HG03571 (cell line): ENCODE measurements at regions not wholly inside any gene's neighbourhood (a gene's known extent, or its start where the extent isn't known, plus 50 kb on each side); places are given as distances from the start of the nearest gene placed in this dataset.
"Not testable (repeated sequence)": the region's sequence is repeated elsewhere in the genome, so short reads cannot be mapped to it uniquely, and the experiment has no call there.

Experiments
- ATAC-seq: cut with Tn5 transposase; IDR thresholded peaks from one replicate; pipeline ENCODE4 v1.9.1; 2021; ENCODE audit not compliant: unreplicated experiment

DNA sequence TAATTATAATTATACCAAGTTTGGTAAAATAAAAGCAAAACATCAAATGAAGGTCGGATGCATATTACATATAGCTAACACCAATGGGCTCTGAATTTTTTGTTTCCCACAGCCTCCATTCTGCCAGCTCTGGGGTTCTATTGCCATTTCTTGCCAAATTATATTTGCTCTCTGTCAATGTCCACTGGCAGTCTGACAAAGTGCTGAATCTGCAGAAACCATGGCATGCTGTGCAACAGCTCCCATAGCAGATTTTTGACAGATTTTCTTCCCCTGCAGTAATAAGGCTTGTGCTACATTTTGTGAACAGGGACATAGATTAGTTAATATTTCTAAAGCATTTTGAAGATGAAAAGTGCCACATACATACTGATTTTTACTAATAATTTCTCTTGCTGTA lies 1102.1 kb downstream of the DIAPH3 start:
- no peak for ATAC-seq

- no peak for ATAC-seq
Observed at GRCh38 chr13:59064042-59064441, 1099.7 kb downstream of the DIAPH3 start.

DNA sequence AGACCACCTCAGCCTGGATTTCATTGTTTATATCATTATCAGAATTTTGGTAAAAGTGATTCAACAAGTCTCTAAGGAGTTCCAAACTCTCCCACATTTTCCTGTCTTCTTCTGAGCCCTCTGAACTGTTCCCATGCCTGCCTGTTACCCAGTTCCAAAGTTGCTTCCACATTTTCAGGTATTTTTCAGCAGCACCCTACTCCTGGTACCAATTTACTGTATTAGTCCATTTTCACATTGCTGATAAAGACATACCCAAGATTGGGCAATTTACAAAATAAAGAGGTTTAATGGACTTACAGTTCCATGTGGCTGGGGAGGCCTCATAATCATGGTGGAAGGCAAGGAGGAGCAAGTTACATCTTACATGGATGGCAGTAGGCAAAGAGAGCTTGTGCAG lies 1087.3 kb downstream of the DIAPH3 start:
- not testable (repeated sequence) for ATAC-seq

DNA sequence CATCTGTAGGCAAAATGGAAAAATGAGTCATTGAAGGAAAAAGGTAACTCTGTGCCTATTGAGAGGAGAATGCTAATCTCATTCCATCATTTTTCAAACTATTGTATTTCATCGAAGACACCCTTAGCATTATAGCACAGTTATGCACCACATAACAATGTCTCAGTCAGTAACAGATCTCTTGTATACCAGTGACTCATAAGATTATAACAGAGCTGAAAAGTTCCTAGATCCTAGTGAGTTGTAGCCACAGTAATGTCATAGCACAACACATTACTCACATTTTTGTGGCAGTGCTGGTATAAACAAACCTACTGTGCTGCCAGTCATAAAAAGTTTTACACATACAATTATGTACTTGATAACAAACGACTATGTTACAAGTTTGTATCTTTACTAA lies 1077.6 kb downstream of the DIAPH3 start:
- no peak for ATAC-seq

DNA sequence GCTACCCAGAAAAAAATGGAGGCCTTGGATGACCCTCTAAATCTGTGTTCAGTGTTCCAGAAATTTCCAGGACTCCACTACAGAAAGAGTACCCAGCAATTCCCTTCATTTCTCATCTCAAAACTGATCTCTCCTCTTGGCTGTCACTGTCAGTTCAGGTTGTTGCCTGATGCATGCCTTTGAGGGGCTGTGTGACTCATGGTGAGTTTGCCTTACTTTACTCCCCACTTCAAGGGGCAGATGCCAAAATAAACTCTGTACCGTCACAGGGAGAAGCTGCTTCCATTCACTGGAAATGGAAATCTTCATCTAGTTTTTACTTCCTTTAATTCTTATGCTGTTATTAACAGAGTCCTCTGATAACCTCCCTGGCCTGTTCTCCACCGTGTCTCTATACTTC lies 1075.0 kb downstream of the DIAPH3 start:
- ATAC-seq: no peak

DNA sequence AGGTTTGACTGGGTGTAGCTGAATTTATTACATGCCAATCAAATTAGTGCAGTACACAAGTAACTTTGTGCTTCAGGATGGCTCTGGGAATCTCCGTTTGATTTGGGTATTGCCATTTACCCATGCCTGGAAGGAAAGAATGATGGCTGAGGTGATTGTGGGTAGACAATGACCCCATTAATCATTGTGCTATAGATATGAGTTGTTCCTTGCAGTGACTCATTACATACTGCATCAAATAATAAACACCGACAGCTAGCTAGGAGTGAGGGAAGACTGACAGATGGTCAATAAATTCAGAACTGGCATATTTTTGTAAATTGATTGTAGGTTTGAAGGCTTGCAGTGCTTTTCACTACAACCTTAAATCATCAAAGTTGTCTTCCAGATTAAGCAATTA lies 1069.5 kb downstream of the DIAPH3 start:
- ATAC-seq: no peak

- no peak for ATAC-seq
Observed at GRCh38 chr13:59099182-59099974, 1064.3 kb downstream of the DIAPH3 start.

DNA sequence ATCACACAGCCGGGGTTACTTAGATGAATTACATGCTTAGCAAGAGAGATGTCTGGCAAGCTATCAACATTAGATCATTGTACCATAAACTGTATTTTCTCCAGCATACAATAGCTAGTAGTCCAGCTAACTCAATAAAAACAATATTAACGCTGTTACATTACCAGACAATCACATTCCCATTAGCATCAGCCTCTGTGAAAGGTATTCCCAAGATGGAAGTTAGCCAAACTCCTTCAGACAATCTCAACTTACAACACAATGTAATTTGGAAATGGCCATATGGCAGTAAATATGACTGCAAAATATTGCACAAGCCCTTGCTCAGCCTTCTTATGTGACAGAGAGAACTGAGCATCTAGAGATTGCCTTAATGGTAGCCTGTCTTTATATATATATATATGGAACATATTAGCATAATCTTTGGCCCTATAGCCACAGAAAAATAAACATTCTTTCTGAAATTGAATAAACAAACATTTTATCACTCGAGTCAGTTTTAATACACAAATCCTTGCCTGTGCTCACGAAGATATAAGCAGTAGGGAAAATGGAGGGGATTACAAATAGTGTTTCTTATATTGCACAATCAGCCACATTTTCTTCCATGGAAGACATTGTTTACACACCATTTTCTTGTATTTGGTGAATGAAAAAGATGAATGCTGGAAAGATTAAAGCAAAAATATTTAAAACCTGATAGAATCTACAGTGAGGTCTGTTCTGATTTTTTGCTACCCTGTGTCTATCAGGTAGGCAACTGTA lies 1060.5 kb downstream of the DIAPH3 start:
- ATAC-seq: no peak

- ATAC-seq: no peak
Observed at GRCh38 chr13:59111751-59112171, 1052.0 kb downstream of the DIAPH3 start.

DNA sequence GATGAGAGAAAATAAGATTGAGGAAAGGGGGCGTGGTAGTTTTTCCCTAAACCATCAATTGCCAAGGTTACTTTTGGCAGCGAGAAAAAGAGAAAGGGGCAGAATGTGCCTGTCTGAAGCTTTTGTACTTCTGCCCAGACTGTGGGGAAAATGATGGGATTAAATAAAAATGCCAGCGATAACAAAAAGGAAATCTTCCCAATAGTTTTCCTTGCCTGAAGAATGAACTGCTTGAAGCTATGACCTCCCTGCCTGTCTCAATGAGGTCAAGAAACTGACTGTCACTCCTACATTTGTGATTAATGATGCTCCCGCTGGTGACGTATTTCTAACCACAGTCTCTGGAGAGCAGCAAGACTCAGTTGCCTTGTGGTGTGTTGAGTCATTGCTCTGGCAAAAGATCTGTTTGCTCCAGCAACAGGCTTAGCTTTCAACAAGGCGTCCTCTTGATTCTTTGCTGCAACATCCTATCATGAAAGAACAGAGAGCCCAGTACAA lies 1051.5 kb downstream of the DIAPH3 start:
- ATAC-seq: no peak

DNA sequence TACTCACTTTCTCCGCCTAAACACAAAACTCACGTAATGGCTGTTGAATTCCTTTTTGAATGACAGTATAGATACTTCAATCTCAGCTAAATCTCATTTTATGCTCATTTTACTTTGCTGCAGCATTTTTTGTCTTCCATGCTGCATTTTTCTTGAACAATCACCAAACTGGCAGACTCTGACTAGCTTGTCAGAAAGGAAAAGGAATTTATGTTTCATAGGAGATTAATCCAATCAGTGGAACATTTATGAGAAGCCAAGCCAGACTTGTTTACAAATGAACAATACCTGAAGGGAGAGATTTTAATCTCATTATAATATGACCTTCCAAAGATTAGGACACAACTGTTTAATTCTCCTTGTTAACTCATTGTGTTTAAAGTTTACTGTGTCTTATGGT lies 1044.3 kb downstream of the DIAPH3 start:
- ATAC-seq: no peak

DNA sequence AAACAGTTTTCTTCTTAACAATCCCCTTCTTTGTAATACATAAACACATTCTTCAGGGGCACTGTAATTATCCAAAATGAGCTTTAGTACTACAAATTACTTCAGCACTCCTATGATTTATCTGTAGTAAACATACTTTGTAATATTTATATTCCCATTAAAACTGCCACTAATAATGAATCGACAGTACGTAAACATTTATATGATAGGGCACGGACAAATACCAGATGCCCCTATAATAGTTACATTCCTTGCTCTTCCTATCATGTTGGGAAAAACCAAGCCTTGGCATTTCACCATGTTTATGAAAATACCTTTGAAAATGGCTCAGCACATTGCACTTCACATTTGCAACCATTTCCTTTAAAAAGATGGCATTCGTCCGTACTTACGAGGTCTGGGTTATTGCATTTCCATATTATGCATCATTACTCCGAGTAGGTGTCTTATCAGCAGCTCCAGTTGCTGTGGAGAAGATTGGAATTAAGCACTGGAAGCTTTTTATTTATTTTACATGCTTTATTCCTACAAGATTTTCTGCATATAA lies 1043.4 kb downstream of the DIAPH3 start:
- ATAC-seq: no peak

DNA sequence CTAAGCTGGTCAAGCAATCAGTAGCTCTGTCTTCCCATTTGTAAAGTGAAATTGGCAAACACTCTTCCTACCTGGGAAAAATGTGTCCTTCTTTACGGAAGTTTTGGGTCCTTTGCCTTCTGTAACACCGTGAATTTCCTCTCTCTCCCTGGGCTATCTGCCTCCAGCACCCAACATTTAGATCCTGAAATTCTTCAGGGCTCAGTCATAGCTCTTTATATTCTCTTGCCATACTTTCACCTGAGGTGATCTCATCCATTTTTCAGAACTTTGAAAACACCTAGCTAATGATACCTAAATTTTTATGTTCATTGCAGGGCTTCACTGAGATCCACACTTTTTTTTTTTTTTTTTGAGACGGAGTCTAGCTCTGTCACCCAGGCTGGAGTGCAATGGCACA lies 1042.2 kb downstream of the DIAPH3 start:
- ATAC-seq: no peak

DNA sequence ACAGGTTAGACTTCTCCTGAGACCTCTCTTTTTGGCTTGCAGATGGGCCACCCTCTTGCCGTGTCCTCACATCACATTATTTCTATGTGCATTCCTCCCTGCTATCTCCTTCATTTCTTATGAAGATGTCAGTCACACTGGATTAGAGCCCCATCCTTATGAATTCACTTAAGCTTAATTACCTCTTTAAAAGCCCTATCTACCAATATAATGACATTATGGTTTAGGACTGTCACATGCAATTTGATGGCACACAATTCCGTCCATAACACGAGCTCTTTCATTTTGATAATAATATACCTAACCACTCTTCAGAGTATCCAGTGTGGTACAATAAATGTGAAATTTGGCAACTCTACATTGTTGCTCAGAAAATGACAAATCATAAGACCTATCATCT lies 1037.3 kb downstream of the DIAPH3 start:
- no peak for ATAC-seq

DNA sequence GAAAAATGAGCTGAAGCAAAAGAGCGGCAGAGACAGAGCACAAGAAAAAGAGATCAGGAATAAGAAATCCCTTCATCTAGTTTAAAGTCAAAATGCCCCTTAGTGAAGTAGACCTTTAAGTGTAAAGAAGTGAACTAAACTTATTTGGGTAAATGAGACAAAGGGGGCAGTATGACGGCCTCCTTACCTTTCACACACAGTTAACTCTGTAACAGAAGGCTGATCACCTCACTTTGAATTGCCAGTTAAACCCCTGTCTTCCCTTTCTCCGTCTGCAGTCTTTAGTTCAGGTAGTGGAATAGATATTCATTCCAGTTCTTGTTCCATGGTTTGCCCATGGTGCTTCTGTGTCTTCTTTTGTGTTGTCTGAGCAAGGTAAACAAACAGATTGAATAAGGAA lies 1029.8 kb downstream of the DIAPH3 start:
- ATAC-seq: no peak

GRCh38 chr13:59144700-59145099 lies 1019.0 kb downstream of the DIAPH3 start:
- ATAC-seq: no peak

DNA sequence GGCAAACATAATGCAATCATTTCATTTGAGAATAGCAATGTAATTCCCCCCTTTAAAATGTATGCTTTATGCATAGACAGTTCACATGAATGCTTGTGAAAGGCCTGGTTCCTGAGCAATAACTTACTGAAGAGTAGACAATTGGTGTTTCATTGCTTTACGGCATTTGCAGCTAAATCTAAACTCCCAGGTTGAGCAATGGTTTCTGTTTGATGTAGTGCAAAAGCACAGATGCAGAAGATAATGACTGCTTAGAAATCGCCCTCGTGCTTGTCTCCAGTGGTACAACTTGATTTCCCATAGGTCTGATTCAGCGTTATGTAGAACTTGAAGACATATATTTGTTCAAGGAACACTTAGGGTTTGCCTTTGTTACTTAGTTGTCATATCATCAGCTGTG lies 1018.3 kb downstream of the DIAPH3 start:
- no peak for ATAC-seq

DNA sequence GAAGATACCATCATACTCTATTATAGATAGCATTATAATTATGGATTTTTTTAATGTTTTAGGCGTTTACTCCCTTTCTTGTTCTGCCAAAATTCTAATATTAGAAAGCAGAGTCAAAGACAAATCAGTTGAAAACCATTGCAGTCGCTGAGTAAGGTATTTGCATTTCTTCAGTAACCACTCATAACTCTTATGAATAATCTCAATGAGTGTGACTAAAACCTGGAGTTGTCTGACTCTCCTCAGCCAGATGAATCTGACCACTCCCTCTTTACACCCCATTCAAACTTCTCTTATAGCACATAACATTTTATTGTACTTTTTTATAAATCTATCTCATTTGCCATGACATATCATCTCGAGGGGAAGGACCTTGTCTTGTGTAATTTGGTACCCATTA lies 1006.5 kb downstream of the DIAPH3 start:
- ATAC-seq: no peak

DNA sequence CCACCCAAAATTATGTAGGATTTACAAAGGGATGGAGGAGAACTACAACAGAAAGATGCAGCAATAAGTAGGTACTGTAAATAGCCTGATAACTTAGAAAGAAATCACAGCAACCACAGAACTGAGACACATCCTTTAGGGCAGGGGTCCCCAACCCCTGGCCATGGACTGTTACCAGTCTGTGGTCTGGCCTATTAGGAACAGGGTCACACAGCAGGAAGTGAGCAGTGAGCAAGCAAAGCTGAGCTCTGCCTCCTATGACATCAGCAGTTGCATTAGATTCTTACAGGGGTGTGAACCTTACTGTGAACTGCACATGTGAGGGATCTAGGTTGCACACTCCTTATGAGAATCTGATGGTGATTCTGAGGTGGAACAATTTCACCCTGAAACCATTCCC lies 997.6 kb downstream of the DIAPH3 start:
- no peak for ATAC-seq

DNA sequence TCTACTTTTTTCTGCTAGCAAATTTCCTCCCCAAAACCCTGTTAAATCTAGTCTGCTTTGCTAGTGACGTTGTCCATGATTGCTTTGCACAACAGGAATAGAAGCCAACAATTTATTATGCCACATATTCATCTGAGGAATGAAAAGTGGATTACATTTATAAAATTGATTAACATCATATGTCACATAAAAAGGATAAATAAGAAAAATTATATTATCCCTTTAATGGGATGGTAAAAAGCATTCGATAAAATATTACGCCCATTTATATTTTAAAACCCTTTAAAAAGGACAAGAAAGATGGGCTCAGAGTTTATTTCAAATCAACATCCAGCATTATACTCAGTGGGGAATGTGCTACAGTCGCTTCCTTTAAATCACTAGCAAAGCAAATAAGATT lies 991.7 kb downstream of the DIAPH3 start:
- no peak for ATAC-seq

GRCh38 chr13:59176775-59177174 lies 987.0 kb downstream of the DIAPH3 start:
- no peak for ATAC-seq

- ATAC-seq: no peak
Observed at GRCh38 chr13:59178344-59178743, 985.4 kb downstream of the DIAPH3 start.
